HEK293 (cell line): ENCODE measurements at regions not wholly inside any gene's neighbourhood (a gene's known extent, or its start where the extent isn't known, plus 50 kb on each side); places are given as distances from the start of the nearest gene placed in this dataset.

Experiments
- CTCF ChIA-PET: fragments of 350-600 bp; formaldehyde crosslinking; extraction: SDS; loops from one replicate; lab custom pipeline; 2021; ENCODE audit warnings: antibody characterized with exemption; lab: Yijun Ruan, JAX
- POLR2A ChIA-PET: fragments of 300-600 bp; formaldehyde crosslinking; extraction: SDS; loops from one replicate; lab custom pipeline; 2020; ENCODE audit warnings: antibody characterized with exemption, inconsistent platforms; lab: Yijun Ruan, JAX
- H3K27ac ChIP-seq: fragments of 200-500 bp; sonication (Bioruptor generic); 2 replicates; pipeline ENCODE4 v1.5.1; 2014; ENCODE audit warnings: low read depth, low read length, control low read depth, inconsistent platforms; ENCODE audit errors: extremely low read depth
- H3K36me3 ChIP-seq, 2 experiments: fragments of 200-500 bp in 1 of 2; sonication (Bioruptor generic) in 1 of 2; 1 replicate in 1 of 2; 2 replicates in 1 of 2; pipeline ENCODE4 v1.5.1; 2014 to 2017; ENCODE audit warnings: inconsistent platforms in 2 of 2, low read length in 2 of 2; ENCODE audit not compliant: control insufficient read depth in 2 of 2, insufficient read depth in 1 of 2
- H3K4me1 ChIP-seq: fragments of 200-500 bp; sonication (Bioruptor generic); 2 replicates; pipeline ENCODE4 v1.5.1; 2014; ENCODE audit warnings: mild to moderate bottlenecking, low read length, inconsistent platforms; ENCODE audit not compliant: control insufficient read depth, insufficient read depth
- H3K4me3 ChIP-seq: 2 replicates; pipeline ENCODE4 v1.5.1; 2011; ENCODE audit warnings: low read depth, mild to moderate bottlenecking, control low read depth, low read length, moderate library complexity
- H3K9me3 ChIP-seq: fragments of 200-500 bp; sonication (Bioruptor generic); 2 replicates; pipeline ENCODE4 v1.5.1; 2014; ENCODE audit warnings: low read depth, low read length, inconsistent platforms; ENCODE audit not compliant: control insufficient read depth, insufficient read depth
- HOXC10 ChIP-seq: sonication (generic); formaldehyde crosslinking; IDR thresholded peaks from 2 replicates; pipeline ENCODE4 v1.8.1; 2023; ENCODE audit warnings: mild to moderate bottlenecking, missing genetic modification reagents
- KLF1 ChIP-seq: fragments of 450-650 bp; formaldehyde crosslinking; IDR thresholded peaks from 2 replicates; pipeline ENCODE4 v1.5.1; 2016; ENCODE audit warnings: missing biosample characterization, missing genetic modification characterization
- KLF16 ChIP-seq: fragments of 450-650 bp; formaldehyde crosslinking; IDR thresholded peaks from 2 replicates; pipeline ENCODE4 v1.5.1; 2017; ENCODE audit warnings: missing biosample characterization, missing genetic modification characterization
- KLF8 ChIP-seq: fragments of 450-650 bp; formaldehyde crosslinking; IDR thresholded peaks from 2 replicates; pipeline ENCODE4 v1.5.1; 2016; ENCODE audit warnings: missing biosample characterization, missing genetic modification characterization
- KLF9 ChIP-seq: fragments of 450-650 bp; formaldehyde crosslinking; IDR thresholded peaks from 2 replicates; pipeline ENCODE4 v1.5.1; 2016; ENCODE audit warnings: missing biosample characterization, missing genetic modification characterization, low read depth
- OSR2 ChIP-seq: fragments of 450-650 bp; formaldehyde crosslinking; IDR thresholded peaks from 2 replicates; pipeline ENCODE4 v1.5.1; 2016; ENCODE audit warnings: missing biosample characterization, missing genetic modification characterization
- RBAK ChIP-seq: fragments of 450-650 bp; formaldehyde crosslinking; IDR thresholded peaks from 2 replicates; pipeline ENCODE4 v1.5.1; 2016; ENCODE audit warnings: missing biosample characterization, missing genetic modification characterization
- TRIM28 ChIP-seq: IDR thresholded peaks from 2 replicates; pipeline ENCODE4 v1.6.1; 2011; ENCODE audit warnings: low read length, control low read depth, borderline replicate concordance
- ZBTB20 ChIP-seq: fragments of 450-650 bp; formaldehyde crosslinking; IDR thresholded peaks from 2 replicates; pipeline ENCODE4 v1.5.1; 2016; ENCODE audit warnings: missing biosample characterization, missing genetic modification characterization
- ZBTB6 ChIP-seq: fragments of 450-650 bp; formaldehyde crosslinking; IDR thresholded peaks from 2 replicates; pipeline ENCODE4 v1.5.1; 2017; ENCODE audit warnings: missing biosample characterization, missing genetic modification characterization
- ZEB2 ChIP-seq: fragments of 450-650 bp; formaldehyde crosslinking; IDR thresholded peaks from 2 replicates; pipeline ENCODE4 v1.5.1; 2016; ENCODE audit warnings: missing biosample characterization, missing genetic modification characterization
- ZFHX2 ChIP-seq: fragments of 450-650 bp; formaldehyde crosslinking; conservative IDR thresholded peaks from 2 replicates; pipeline ENCODE4 v1.5.1; 2016; ENCODE audit warnings: missing biosample characterization, missing genetic modification characterization
- ZFP3 ChIP-seq: fragments of 450-650 bp; formaldehyde crosslinking; IDR thresholded peaks from 2 replicates; pipeline ENCODE4 v1.5.1; 2016; ENCODE audit warnings: low read depth, missing biosample characterization, missing genetic modification characterization
- ZFP41 ChIP-seq: fragments of 450-650 bp; formaldehyde crosslinking; IDR thresholded peaks from 2 replicates; pipeline ENCODE4 v1.5.1; 2016; ENCODE audit warnings: missing biosample characterization, missing genetic modification characterization, borderline replicate concordance
- ZNF2 ChIP-seq: fragments of 450-650 bp; formaldehyde crosslinking; IDR thresholded peaks from 2 replicates; pipeline ENCODE4 v1.5.1; 2016; ENCODE audit warnings: missing biosample characterization, missing genetic modification characterization
- ZNF223 ChIP-seq: fragments of 450-650 bp; formaldehyde crosslinking; IDR thresholded peaks from 2 replicates; pipeline ENCODE4 v1.5.1; 2016; ENCODE audit warnings: missing biosample characterization, missing genetic modification characterization
- ZNF248 ChIP-seq: fragments of 450-650 bp; formaldehyde crosslinking; IDR thresholded peaks from 2 replicates; pipeline ENCODE4 v1.5.1; 2017; ENCODE audit warnings: missing biosample characterization, missing genetic modification characterization
- ZNF266 ChIP-seq: fragments of 450-650 bp; formaldehyde crosslinking; IDR thresholded peaks from 2 replicates; pipeline ENCODE4 v1.5.1; 2016; ENCODE audit warnings: missing biosample characterization, missing genetic modification characterization, low read depth
- ZNF274 ChIP-seq, 2 experiments: fragments of 200-500 bp in 1 of 2; fragments of 450-650 bp in 1 of 2; sonication (Bioruptor generic) in 1 of 2; formaldehyde crosslinking in 1 of 2; IDR thresholded peaks; 2 replicates each; pipeline versions ENCODE4 v1.5.1 to v1.6.1; 2014 to 2016; ENCODE audit warnings: borderline replicate concordance in 1 of 2, inconsistent platforms in 1 of 2, low read length in 1 of 2, missing biosample characterization in 1 of 2, missing genetic modification characterization in 1 of 2
- ZNF37A ChIP-seq: fragments of 450-650 bp; IDR thresholded peaks from 2 replicates; pipeline ENCODE4 v1.5.1; 2018; ENCODE audit warnings: missing biosample characterization, missing genetic modification characterization
- ZNF394 ChIP-seq: fragments of 450-650 bp; formaldehyde crosslinking; IDR thresholded peaks from 2 replicates; pipeline ENCODE4 v1.5.1; 2016; ENCODE audit warnings: missing biosample characterization, missing genetic modification characterization, mild to moderate bottlenecking, moderate library complexity, borderline replicate concordance
- ZNF433 ChIP-seq: fragments of 450-650 bp; formaldehyde crosslinking; IDR thresholded peaks from 2 replicates; pipeline ENCODE4 v1.5.1; 2016; ENCODE audit warnings: missing biosample characterization, missing genetic modification characterization, low read depth
- ZNF48 ChIP-seq: fragments of 450-650 bp; formaldehyde crosslinking; IDR thresholded peaks from 2 replicates; pipeline ENCODE4 v1.5.1; 2016; ENCODE audit warnings: missing biosample characterization, missing genetic modification characterization
- ZNF514 ChIP-seq: fragments of 450-650 bp; formaldehyde crosslinking; IDR thresholded peaks from 2 replicates; pipeline ENCODE4 v1.5.1; 2016; ENCODE audit warnings: missing biosample characterization, missing genetic modification characterization
- ZNF610 ChIP-seq: fragments of 450-650 bp; formaldehyde crosslinking; IDR thresholded peaks from 2 replicates; pipeline ENCODE4 v1.5.1; 2016; ENCODE audit warnings: missing biosample characterization, missing genetic modification characterization, borderline replicate concordance
- ZNF621 ChIP-seq: fragments of 450-650 bp; formaldehyde crosslinking; IDR thresholded peaks from 2 replicates; pipeline ENCODE4 v1.5.1; 2017; ENCODE audit warnings: missing biosample characterization, missing genetic modification characterization
- ZNF623 ChIP-seq: fragments of 450-650 bp; formaldehyde crosslinking; IDR thresholded peaks from 2 replicates; pipeline ENCODE4 v1.5.1; 2016; ENCODE audit warnings: missing biosample characterization, missing genetic modification characterization
- ZNF629 ChIP-seq: fragments of 450-650 bp; formaldehyde crosslinking; IDR thresholded peaks from 2 replicates; pipeline ENCODE4 v1.5.1; 2017; ENCODE audit warnings: missing biosample characterization, missing genetic modification characterization
- ZNF670 ChIP-seq: fragments of 450-650 bp; formaldehyde crosslinking; IDR thresholded peaks from 2 replicates; pipeline ENCODE4 v1.5.1; 2016; ENCODE audit warnings: missing biosample characterization, missing genetic modification characterization, low read depth
- ZNF768 ChIP-seq: fragments of 450-650 bp; formaldehyde crosslinking; IDR thresholded peaks from 2 replicates; pipeline ENCODE4 v1.5.1; 2018; ENCODE audit warnings: missing biosample characterization, mild to moderate bottlenecking, missing genetic modification characterization
- TF ChIP-seq, protein P1 (sequence below): fragments of 450-650 bp; formaldehyde crosslinking; IDR thresholded peaks from 2 replicates; pipeline ENCODE4 v1.5.1; 2016; ENCODE audit warnings: missing biosample characterization, missing genetic modification characterization

DNA sequence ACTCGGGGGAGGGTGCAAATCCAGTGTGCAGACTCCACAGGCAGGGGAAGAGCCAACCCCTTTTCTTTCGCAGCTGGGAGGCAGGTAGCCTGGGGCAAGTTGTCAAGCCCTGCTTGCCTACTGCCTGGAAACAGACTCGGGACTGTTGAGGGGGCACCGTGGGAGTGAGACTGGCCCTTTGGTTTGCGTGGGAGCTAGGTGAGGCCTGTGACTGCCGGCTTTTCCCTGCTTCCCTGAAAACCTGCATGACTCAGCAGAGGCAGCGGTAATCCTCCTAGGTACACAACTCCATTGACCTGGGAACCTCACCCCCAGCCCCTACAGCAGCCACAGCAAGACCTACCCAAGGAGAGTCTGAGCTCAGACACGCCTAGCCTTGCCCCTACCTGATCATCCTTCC, 509.5 kb downstream of the DTWD2 start:
- H3K27ac ChIP-seq = no peak overlapping the region
- CTCF ChIA-PET = interaction anchor here (0.7 kb wide), 1 partner anchor 27 kb away, joined by 3 read pairs; no protein-coding TSS in a partner anchor
- no peaks in the 10 kb centered on the region for H3K4me1 ChIP-seq
- H3K4me3 ChIP-seq = no peak overlapping the region
- no peaks in the 10 kb centered on the region for H3K36me3 ChIP-seq
- no peaks in the 10 kb centered on the region for H3K9me3 ChIP-seq
- POLR2A ChIA-PET = no interaction called here
- TF ChIP-seq ZNF629 (tag by site-specific recombination) = no peak
- TF ChIP-seq ZFP41 = no peak
- TF ChIP-seq OSR2 (tag by site-specific recombination) = no peak
- TF ChIP-seq ZNF768 (tag by site-specific recombination) = no peak
- TF ChIP-seq ZNF223 (tag by site-specific recombination) = no peak
- no peak for TF ChIP-seq ZNF610
- TF ChIP-seq RBAK (tag by site-specific recombination) = no peak
- TF ChIP-seq ZNF37A (tag by site-specific recombination) = no peak
- TF ChIP-seq, all 188 proteins: peak for 0

DNA sequence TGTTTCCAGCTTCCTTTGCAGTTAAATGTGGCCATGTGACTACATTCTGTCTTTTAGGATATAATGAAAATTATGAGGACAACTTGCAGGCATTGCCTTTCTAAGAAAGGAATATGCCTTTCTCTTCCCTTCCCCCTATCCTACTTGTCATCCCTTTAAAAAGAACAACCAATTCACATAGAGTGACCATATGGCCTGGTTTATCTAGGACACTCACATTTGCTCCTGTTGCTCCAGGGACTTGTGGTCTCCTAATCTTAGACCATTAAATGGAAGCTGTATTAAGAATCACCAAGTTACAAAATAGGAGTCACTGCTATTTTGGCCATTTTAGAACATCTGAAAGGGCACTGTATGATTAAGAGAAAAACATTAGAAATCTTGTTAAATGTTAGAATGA, 520.3 kb downstream of the DTWD2 start:
- Histone ChIP-seq H3K9me3 (no peaks in the 10 kb centered on the region), H3K27ac (no peak overlapping the region), H3K36me3 (no peaks in the 10 kb centered on the region), H3K4me1 (no peaks in the 10 kb centered on the region), H3K4me3 (no peak overlapping the region)
- ChIA-PET POLR2A (no interaction called here), CTCF (no interaction called here)
- TF ChIP-seq HOXC10 (no peak), ZFP41 (no peak), KLF9 (tag by site-specific recombination) (no peak), ZEB2 (tag by site-specific recombination) (no peak), ZNF621 (tag by site-specific recombination) (no peak), ZFHX2 (tag by site-specific recombination) (no peak), ZNF248 (tag by site-specific recombination) (no peak), ZNF670 (tag by site-specific recombination) (no peak), ZNF394 (tag by site-specific recombination) (no peak), ZBTB6 (tag by site-specific recombination) (no peak), ZNF623 (no peak), ZNF514 (no peak), ZNF48 (tag by site-specific recombination) (no peak), ZNF266 (no peak), ZNF2 (tag by site-specific recombination) (no peak), ZFP3 (tag by site-specific recombination) (no peak), ZNF274 (IDR thresholded peaks at IDR 0.05; ENCODE audit: low read length) (no peak), ZNF274 (tag by site-specific recombination; IDR thresholded peaks at IDR 0.05; ENCODE audit: borderline replicate concordance) (no peak)

DNA sequence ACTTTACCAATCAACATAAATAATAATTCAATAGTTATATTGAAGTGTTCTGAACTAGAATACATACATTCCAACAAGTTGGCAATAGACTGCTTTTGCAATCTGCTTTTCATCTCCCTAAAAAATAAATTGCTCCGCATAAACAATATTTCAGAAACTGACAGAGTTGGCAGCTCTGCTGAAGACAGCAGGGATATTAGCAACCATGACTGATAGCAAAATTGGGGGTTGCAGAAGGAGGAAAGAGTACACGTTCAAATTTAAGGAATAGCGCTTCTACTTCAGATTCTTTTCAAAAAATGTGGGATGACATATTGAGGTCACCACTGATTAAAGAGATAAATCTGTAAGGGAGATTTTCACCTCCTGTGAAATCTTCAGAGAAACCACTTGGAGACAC, 521.2 kb downstream of the DTWD2 start:
- Histone ChIP-seq H3K36me3 (no peaks in the 10 kb centered on the region), H3K4me3 (no peak overlapping the region), H3K4me1 (no peaks in the 10 kb centered on the region), H3K9me3 (no peaks in the 10 kb centered on the region)
- POLR2A ChIA-PET = no interaction called here
- CTCF ChIA-PET = no interaction called here
- no peak for TF ChIP-seq TRIM28
- no peak for TF ChIP-seq KLF8 (tag by site-specific recombination)
- TF ChIP-seq KLF16 (tag by site-specific recombination) = no peak
- no peak for TF ChIP-seq ZBTB20 (tag by site-specific recombination)
- TF ChIP-seq, protein P1, sequence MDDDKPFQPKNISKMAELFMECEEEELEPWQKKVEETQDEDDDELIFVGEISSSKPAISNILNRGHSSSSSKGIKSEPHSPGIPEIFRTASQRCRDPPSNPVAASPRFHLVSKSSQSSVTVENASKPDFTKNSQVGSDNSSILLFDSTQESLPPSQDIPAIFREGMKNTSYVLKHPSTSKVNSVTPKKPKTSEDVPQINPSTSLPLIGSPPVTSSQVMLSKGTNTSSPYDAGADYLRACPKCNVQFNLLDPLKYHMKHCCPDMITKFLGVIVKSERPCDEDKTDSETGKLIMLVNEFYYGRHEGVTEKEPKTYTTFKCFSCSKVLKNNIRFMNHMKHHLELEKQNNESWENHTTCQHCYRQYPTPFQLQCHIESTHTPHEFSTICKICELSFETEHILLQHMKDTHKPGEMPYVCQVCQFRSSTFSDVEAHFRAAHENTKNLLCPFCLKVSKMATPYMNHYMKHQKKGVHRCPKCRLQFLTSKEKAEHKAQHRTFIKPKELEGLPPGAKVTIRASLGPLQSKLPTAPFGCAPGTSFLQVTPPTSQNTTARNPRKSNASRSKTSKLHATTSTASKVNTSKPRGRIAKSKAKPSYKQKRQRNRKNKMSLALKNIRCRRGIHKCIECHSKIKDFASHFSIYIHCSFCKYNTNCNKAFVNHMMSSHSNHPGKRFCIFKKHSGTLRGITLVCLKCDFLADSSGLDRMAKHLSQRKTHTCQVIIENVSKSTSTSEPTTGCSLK (tag by site-specific recombination) = no peak
- TF ChIP-seq KLF1 (tag by site-specific recombination) = no peak
- no peak for TF ChIP-seq ZNF433 (tag by site-specific recombination)
- TF ChIP-seq, all 188 proteins: peak for 0
- H3K27ac ChIP-seq = no peak overlapping the region
